Kidney tubule cell (primary cell): ENCODE measurements at regions not wholly inside any gene's neighbourhood (a gene's known extent, or its start where the extent isn't known, plus 50 kb on each side); places are given as distances from the start of the nearest gene placed in this dataset.
A peak's percentile ranks its signal among the peaks of the same experiment; 100 is the strongest.
"Not testable (repeated sequence)": the region's sequence is repeated elsewhere in the genome, so short reads cannot be mapped to it uniquely, and the experiment has no call there.

ENCODE experiments used
- DNase-seq: peaks from one replicate; pipeline ENCODE4 v3.0.0-alpha.2; 2018; ENCODE audit warnings: low spot score

DNA sequence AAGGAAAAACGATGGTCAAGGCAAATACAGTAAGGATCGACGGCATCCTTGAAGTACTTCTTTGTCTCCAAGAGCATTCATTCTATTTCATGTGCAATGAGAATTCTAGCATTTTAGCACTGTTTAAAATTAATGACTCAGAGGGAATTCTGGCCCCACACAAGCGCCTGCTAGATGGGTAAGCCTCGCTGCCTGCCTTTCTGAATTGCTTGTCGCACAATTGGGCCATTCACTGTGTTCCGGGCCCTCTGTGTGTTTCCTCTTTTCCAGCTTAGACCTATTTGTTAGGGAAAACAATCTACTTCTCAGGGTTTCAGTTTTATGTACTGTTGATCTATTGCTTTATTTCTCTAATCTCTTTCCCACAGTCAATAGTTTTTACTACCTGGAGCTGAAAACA lies 204.7 kb upstream of the ZNF32 start:
- DNase-seq = no peak

- DNase-seq = no peak
These were observed 204.0 kb upstream of the ZNF32 start for GRCh38 chr10:43852644-43853214.

- DNase-seq = no peak
These were observed 203.5 kb upstream of the ZNF32 start for GRCh38 chr10:43852149-43852548.

DNA sequence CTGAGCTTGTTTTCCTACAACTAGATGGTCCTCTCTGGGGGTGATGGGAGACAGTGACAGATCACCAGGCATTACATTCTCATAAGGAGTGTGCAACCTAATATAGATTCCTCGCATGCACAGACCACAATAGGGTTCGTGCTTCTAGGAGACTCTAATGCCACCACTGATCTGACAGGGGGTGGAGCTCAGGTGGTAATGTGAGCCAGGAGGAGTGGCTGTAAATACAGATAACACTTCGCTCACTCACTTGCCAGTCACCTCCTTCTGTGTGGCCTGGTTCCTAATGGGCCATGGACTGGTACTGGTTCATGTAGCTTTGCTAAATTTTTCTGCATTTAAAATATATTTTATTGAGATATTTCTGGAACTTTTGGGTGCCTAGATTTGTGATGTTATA lies 202.3 kb upstream of the ZNF32 start:
- no peak for DNase-seq

DNA sequence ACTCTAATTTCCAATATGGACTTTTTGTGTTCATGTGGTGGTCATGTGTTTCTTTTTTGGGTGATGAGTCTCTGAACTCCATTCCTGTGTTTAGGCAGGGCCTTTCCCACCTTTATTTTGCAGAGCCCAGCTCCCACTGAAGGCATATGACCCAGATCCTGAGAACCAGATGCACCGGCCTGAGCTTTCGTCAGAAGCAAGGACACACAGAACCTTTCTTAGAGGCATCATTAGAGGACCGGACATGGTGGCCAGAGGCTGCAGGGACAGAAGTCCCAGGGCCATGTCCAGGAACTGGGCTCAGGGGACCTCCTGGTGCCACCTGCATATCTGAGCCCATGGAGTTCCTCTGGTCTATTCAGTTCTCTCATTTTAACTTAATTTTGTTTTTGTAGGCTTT lies 200.9 kb upstream of the ZNF32 start:
- no peak for DNase-seq

GRCh38 chr10:43846968-43847367 lies 198.3 kb upstream of the ZNF32 start:
- DNase-seq = no peak

- no peak for DNase-seq
These were observed 197.6 kb upstream of the ZNF32 start for GRCh38 chr10:43846187-43846680.

- DNase-seq = no peak
These were observed 196.4 kb upstream of the ZNF32 start for GRCh38 chr10:43845121-43845520.

- DNase-seq = no peak
These were observed 195.5 kb upstream of the ZNF32 start for GRCh38 chr10:43844221-43844620.

DNA sequence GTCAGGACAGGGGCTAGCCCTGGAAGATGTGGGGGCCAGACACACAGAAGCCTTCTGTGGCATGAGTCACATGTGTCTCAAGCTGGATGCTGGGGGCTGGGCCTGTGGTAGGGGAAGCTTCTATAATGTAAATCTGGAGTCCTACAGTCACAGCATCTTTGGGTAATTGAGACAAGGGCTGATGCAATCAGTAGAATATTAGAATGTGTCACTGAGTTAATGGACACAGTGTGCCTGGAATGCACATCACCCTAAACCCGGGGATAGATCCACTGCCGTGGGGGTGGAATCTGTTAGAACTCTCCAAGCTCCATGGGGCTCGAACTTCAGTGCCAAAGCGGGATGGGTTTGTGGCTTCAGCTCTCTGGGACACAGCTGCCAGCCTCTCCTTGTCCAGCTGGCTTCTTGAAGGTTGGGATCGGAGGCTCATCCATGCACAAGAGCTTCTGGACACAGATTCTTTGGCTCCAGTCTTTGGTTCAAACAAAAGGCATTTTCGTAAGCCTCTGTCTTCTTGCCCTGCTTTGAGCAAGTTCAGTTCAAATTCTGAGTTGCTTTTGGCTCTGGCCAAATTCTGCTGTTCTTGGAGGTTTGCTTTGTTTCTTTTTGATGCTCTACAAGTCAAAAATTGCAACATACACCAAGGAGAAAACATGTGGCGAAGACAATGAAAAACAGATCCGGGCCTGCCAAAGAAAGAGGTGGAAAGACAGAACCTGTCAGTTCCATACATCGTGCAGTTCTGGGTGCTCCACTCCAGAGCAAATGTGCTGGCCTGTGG lies 194.8 kb upstream of the ZNF32 start:
- DNase-seq = peak; percentile 44

GRCh38 chr10:43842496-43842895 lies 193.8 kb upstream of the ZNF32 start:
- DNase-seq = no peak

GRCh38 chr10:43842072-43842471 lies 193.4 kb upstream of the ZNF32 start:
- no peak for DNase-seq

DNA sequence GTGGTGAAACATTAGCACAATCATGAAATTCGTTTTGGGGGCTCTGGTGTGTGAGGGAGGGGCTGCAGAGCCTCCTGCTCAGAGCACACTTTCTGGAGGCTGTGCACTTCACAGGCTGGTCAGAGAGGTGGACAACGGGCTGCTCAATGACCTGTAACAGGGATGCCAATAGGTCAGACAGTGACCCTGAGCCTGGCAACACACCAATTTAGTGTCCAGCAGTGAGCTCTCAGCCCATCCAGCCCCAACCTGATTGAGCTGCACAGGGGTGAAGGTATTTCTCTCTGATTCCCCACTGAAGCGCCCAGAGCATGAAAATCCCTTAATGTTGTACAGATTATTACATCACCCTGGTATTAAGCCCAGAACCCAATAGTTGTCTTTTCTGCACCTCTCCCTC lies 191.3 kb upstream of the ZNF32 start:
- no peak for DNase-seq

GRCh38 chr10:43834751-43835150 lies 186.1 kb upstream of the ZNF32 start:
- DNase-seq = not testable (repeated sequence)

- no peak for DNase-seq
These were observed 179.2 kb upstream of the ZNF32 start for GRCh38 chr10:43827853-43828252.

DNA sequence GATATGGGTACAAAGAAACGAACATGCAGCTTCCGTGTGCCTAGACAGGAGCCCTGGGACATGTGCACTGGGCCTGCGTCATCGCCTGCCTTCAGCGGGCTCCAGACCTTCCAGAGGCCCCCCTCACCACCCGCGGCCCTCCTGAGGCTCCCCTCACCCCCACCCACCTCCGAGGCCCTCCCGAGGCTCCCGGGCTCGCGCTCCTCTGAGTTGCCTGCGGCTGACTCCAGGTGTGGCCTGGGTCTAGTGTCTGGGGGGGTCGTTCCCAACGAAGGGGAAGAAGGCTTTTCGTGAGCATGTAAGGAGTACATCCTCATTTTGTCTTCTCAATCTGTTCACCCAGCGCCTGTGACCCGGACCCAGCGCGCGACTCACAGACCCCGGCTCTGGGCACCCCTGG lies 177.3 kb upstream of the ZNF32 start:
- no peak for DNase-seq

DNA sequence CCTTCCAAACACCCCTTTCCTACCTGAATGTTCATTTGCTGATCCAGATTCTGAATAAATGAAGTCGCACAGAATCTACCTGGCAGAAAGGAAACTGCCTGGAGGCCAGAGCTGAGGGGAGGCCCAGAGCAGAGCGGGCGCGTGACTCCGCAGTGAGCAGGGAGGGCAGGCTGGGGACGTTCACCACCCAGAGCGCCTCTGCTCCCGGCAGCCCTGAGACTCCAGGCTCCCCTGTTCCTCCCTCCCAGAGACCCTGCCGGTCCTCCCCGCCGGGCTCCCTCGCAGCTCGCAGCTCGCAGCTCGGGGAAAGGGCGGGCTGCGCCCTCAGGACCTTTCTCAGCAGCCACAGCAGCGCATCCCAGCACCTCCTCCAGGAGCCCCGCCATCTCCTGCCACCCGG lies 176.7 kb upstream of the ZNF32 start:
- DNase-seq = no peak

DNA sequence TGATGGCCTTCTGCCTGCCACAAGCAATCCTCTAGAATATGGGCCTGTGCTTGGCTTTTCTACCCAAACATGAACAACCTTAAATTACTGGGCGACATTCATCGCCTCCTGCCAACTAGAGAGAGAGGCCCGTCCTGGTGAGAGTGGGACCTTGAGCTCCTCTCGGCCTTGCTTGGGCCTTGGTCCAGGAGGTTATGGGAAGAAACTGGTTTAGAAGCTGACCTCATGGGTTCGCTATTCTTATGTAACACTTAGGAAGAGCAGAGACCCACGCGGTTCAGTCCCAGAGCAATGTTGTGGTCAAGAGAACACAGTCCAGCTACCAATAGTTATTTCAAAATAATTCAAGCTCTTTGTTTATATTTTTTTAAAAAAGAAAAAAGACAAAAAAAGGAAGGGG lies 176.3 kb upstream of the ZNF32 start:
- DNase-seq = peak; percentile 6

DNA sequence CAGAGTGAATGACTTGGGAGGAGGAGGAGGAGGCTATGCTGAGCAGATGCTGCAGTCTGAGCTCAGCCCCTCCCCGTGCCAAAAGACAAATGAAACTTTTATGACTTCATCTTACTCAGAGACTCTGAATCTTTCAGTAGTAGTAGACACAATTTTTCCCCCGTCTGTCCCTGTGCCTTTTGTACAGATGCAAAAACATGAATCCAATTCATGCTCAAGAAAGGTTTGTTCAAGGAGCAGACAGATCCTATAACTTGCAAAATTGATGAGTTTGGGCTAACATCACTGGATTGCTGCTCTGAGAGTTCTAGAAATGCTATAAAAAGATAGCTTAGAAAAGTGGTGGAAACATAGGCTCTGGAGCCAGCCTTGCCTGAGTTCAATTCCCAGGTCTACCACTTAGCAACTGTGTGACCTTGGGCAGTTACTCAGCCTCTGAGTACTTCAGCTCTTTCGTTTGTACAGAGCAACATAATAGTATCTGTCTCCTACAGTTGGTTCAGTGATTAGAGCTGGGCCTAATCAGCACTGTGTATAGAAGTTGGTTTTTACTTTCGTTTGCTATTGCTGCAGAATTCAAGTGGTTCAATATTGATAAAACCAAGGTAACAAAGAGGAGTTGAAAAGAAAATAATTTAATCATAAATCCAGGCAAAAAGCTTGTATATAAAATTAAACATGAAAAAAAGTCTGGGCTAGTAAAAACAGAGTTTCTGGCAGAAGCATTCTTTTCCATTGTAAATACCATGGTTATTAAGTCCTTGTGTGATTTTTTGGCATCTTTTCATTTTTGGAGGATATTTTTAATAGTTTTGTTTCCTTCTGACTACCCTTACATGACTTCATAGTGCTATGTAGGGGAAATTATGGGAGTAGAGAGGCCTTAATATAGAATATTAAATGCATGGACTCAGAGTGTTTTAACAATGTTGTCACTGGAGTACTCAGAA lies 174.2 kb upstream of the ZNF32 start:
- DNase-seq = no peak

DNA sequence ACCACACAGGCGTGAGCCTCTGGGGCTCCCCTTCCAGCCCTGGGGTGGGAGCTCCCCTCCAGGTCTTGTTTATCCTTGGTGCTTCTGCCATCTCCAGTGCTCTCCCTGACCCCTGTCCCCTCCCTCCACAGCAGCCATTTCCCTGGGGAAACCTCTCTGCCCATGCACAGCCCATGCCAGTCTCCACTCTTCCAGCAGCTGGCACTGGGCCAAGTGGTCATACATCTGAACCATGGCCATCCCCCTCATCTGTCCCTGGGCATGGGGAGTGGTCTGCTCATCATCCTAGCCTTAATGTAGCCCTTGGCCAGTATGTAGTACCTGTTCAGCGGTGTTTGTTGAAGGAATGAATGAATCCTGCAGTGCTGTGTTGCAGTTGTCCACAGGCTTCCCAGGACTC lies 172.4 kb upstream of the ZNF32 start:
- no peak for DNase-seq

DNA sequence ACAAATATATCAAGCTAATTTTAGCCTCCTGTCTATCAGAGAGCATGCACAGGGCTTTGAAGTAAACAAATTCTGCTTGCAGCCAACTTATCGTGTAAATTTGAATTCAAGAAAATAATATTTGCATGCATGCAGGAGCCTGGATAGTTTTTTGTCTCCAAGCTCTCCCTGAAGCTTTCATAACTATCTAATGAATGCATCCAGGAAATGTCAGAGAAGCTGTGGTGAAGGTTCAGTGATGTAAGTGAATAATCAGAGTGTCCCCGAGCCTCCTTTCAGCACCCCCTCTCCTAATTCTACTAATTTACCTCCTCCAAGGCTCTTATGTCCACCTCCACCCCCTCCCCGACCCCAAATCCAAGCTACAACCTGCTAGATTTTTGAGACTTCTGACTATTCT lies 172.0 kb upstream of the ZNF32 start:
- no peak for DNase-seq

- no peak for DNase-seq
These were observed 171.0 kb upstream of the ZNF32 start for GRCh38 chr10:43819464-43820230.
